CD4-positive, alpha-beta T cell (primary cell): ENCODE measurements at regions not wholly inside any gene's neighbourhood (a gene's known extent, or its start where the extent isn't known, plus 50 kb on each side); places are given as distances from the start of the nearest gene placed in this dataset.

ENCODE experiments used
- ATAC-seq: fragments of 200-7000 bp; cut with Tn5 transposase; one replicate; pipeline ENCODE4 v1.10.0; 2022; ENCODE audit warnings: mild to moderate bottlenecking; ENCODE audit not compliant: poor library complexity
- CTCF ChIA-PET: fragments of 350-600 bp; sonication (Branson Sonifier 250); formaldehyde crosslinking; loops from one replicate; lab custom pipeline; 2021; ENCODE audit warnings: antibody characterized with exemption, inconsistent platforms; lab: Charles Lee
- POLR2A ChIA-PET: fragments of 350-600 bp; sonication (Branson Sonifier 250); formaldehyde crosslinking; loops from one replicate; lab custom pipeline; 2021; ENCODE audit warnings: antibody characterized with exemption, inconsistent platforms; lab: Charles Lee
- DNase-seq, 14 experiments: peaks; one replicate each; pipeline ENCODE4 v3.0.0-alpha.2; 2013 to 2020; ENCODE audit warnings: mixed read lengths in 2 of 14
- H3K27ac ChIP-seq, 2 donors: one replicate each; pipeline versions ENCODE4 v1.5.1 to v1.7.0; 2013; ENCODE audit warnings: low read length in 2 of 2, low read depth in 1 of 2, mild to moderate bottlenecking in 1 of 2
- H3K27me3 ChIP-seq, 2 experiments: 1 replicate in 1 of 2; 2 replicates in 1 of 2; pipeline versions ENCODE4 v1.6.1 to v1.7.0; 2013; ENCODE audit warnings: low read length in 2 of 2, control low read depth in 1 of 2, mild to moderate bottlenecking in 1 of 2, moderate library complexity in 1 of 2; ENCODE audit not compliant: insufficient read depth in 2 of 2, control insufficient read depth in 1 of 2
- H3K36me3 ChIP-seq: one replicate; pipeline ENCODE4 v1.6.1; 2013; ENCODE audit warnings: low read length, control low read depth; ENCODE audit not compliant: insufficient read depth
- H3K4me1 ChIP-seq: one replicate; pipeline ENCODE4 v1.6.1; 2013; ENCODE audit warnings: low read length, control low read depth; ENCODE audit not compliant: insufficient read depth
- H3K4me3 ChIP-seq: one replicate; pipeline ENCODE4 v1.5.1; 2013; ENCODE audit warnings: mild to moderate bottlenecking, low read length, moderate library complexity
- H3K9me3 ChIP-seq, 2 experiments: 1 replicate in 1 of 2; 2 replicates in 1 of 2; pipeline versions ENCODE4 v1.6.1 to v1.7.0; 2013; ENCODE audit warnings: low read length in 2 of 2, mild to moderate bottlenecking in 2 of 2, control low read depth in 1 of 2, moderate library complexity in 1 of 2; ENCODE audit not compliant: control insufficient read depth in 1 of 2, insufficient read depth in 1 of 2
- H3K27ac Mint-ChIP-seq: one replicate; pipeline ENCODE4 v1.8.0; 2020; ENCODE audit warnings: mixed read lengths
- H3K27me3 Mint-ChIP-seq: one replicate; pipeline ENCODE4 v1.8.0; 2021; ENCODE audit warnings: mixed read lengths
- H3K36me3 Mint-ChIP-seq: one replicate; pipeline ENCODE4 v1.8.0; 2021; ENCODE audit warnings: low read depth, mixed read lengths
- H3K4me1 Mint-ChIP-seq: one replicate; pipeline ENCODE4 v1.8.0; 2021; ENCODE audit warnings: low read depth, mixed read lengths
- H3K4me3 Mint-ChIP-seq: one replicate; pipeline ENCODE4 v1.8.0; 2020; ENCODE audit warnings: mild to moderate bottlenecking, mixed read lengths
- H3K9me3 Mint-ChIP-seq: one replicate; pipeline ENCODE4 v1.8.0; 2020; ENCODE audit warnings: mixed read lengths
- intact Hi-C, 2 experiments: fragments of 100-400 bp; cut with DNase I in 1 of 2; cut with micrococcal nuclease in 1 of 2; formaldehyde crosslinking; loops; one replicate each; pipeline versions ENCODE4 v1.15.1 to v1.9.0; 2023 to 2025; cut with DNase I, micrococcal nuclease
- TF ChIP-seq, protein P1 (sequence below): fragments of 200-600 bp; IDR thresholded peaks from one replicate; pipeline ENCODE4 v1.8.0; 2022; ENCODE audit warnings: antibody characterized with exemption, mild to moderate bottlenecking

DNA sequence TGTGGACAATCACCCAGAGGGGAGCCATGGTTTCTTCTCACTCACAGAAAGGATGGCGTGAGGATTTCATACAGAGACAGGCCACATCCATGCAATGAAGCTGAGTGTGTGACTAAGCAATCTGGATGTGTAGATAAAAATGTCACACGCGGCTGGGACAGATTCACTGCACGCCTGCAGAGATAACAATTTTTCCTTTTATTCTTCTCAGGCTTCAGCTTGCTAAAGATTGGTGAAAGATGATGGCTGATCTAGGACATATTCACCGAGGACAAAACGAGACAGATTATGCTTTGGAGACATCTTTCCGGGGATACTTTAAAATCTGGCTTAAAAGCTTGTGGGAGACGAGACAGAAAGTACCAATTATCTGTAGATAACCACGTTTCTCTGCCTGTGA is 313.9 kb upstream of the TRPC7 start:
- H3K27me3 Mint-ChIP-seq, result no peaks in the 10 kb centered on the region
- no peak overlapping the region for H3K4me3 Mint-ChIP-seq

GRCh38 chr5:136677217-136677616 is 311.9 kb upstream of the TRPC7 start:
- ATAC-seq, result no peak
- no peaks in the 10 kb centered on the region for H3K36me3 Mint-ChIP-seq

More for the DNA sequence above, 313.9 kb upstream of the TRPC7 start:
- TF ChIP-seq, protein P1, sequence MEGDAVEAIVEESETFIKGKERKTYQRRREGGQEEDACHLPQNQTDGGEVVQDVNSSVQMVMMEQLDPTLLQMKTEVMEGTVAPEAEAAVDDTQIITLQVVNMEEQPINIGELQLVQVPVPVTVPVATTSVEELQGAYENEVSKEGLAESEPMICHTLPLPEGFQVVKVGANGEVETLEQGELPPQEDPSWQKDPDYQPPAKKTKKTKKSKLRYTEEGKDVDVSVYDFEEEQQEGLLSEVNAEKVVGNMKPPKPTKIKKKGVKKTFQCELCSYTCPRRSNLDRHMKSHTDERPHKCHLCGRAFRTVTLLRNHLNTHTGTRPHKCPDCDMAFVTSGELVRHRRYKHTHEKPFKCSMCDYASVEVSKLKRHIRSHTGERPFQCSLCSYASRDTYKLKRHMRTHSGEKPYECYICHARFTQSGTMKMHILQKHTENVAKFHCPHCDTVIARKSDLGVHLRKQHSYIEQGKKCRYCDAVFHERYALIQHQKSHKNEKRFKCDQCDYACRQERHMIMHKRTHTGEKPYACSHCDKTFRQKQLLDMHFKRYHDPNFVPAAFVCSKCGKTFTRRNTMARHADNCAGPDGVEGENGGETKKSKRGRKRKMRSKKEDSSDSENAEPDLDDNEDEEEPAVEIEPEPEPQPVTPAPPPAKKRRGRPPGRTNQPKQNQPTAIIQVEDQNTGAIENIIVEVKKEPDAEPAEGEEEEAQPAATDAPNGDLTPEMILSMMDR, result no peak
- H3K9me3 ChIP-seq, result peaks cover 0 to 3% of the 10 kb centered on the region in 2 experiments
- CTCF ChIA-PET, result no interaction called here
- H3K4me1 ChIP-seq, result no peaks in the 10 kb centered on the region
- no peaks in the 10 kb centered on the region for H3K36me3 ChIP-seq
- ATAC-seq (no peak), DNase-seq (no peak)
- H3K27ac Mint-ChIP-seq, result no peak overlapping the region
- H3K4me3 ChIP-seq, result no peak overlapping the region
- H3K4me1 Mint-ChIP-seq, result no peaks in the 10 kb centered on the region
- intact Hi-C loops, result no loop called here
- H3K27me3 ChIP-seq, result no peaks in the 10 kb centered on the region
- POLR2A ChIA-PET, result no interaction called here
- H3K36me3 Mint-ChIP-seq, result no peaks in the 10 kb centered on the region
- H3K9me3 Mint-ChIP-seq, result peaks cover 5% of the 10 kb centered on the region
- no peak overlapping the region for H3K27ac ChIP-seq

GRCh38 chr5:136676685-136677084 is 311.3 kb upstream of the TRPC7 start:
- Mint-ChIP-seq H3K36me3 (no peaks in the 10 kb centered on the region), H3K4me1 (no peaks in the 10 kb centered on the region), H3K9me3 (peaks cover 5% of the 10 kb centered on the region), H3K27me3 (no peaks in the 10 kb centered on the region), H3K27ac (no peak overlapping the region), H3K4me3 (no peak overlapping the region)
- Histone ChIP-seq H3K36me3 (no peaks in the 10 kb centered on the region), H3K4me3 (no peak overlapping the region), H3K9me3 (peaks cover 0 to 3% of the 10 kb centered on the region in 2 experiments), H3K4me1 (no peaks in the 10 kb centered on the region), H3K27ac (no peak overlapping the region), H3K27me3 (no peaks in the 10 kb centered on the region)
- DNase-seq, result no peak
- intact Hi-C loops, result no loop called here
- ATAC-seq, result no peak
- POLR2A ChIA-PET, result no interaction called here
- CTCF ChIA-PET, result no interaction called here
- TF ChIP-seq, protein P1, result no peak

More at GRCh38 chr5:136677217-136677616, 311.9 kb upstream of the TRPC7 start:
- Histone ChIP-seq H3K27me3 (no peaks in the 10 kb centered on the region), H3K36me3 (no peaks in the 10 kb centered on the region), H3K4me3 (no peak overlapping the region), H3K4me1 (no peaks in the 10 kb centered on the region), H3K27ac (no peak overlapping the region), H3K9me3 (peaks cover 0 to 3% of the 10 kb centered on the region in 2 experiments)
- no peak for DNase-seq
- ChIA-PET POLR2A (no interaction called here), CTCF (no interaction called here)
- no peak overlapping the region for H3K4me3 Mint-ChIP-seq
- TF ChIP-seq, protein P1, result no peak
- H3K27me3 Mint-ChIP-seq, result no peaks in the 10 kb centered on the region
- H3K9me3 Mint-ChIP-seq, result peaks cover 5% of the 10 kb centered on the region
- no peaks in the 10 kb centered on the region for H3K4me1 Mint-ChIP-seq
- no peak overlapping the region for H3K27ac Mint-ChIP-seq
- intact Hi-C loops, result no loop called here
